Lower leg skin (tissue), 3 donors: ENCODE measurements at regions not wholly inside any gene's neighbourhood (a gene's known extent, or its start where the extent isn't known, plus 50 kb on each side); places are given as distances from the start of the nearest gene placed in this dataset.

ENCODE experiments used
- CTCF ChIP-seq, 3 donors: fragments of 450-650 bp; IDR thresholded peaks; one replicate each; pipeline ENCODE4 v1.5.1; 2016; ENCODE audit warnings: antibody characterized with exemption in 3 of 3, mild to moderate bottlenecking in 3 of 3, moderate library complexity in 2 of 3
- POLR2A ChIP-seq, 2 donors: fragments of 450-650 bp; IDR thresholded peaks; one replicate each; pipeline ENCODE4 v1.6.1; 2016 to 2017; ENCODE audit warnings: antibody characterized with exemption in 2 of 2, mild to moderate bottlenecking in 1 of 2, moderate library complexity in 1 of 2

GRCh38 chr2:181828122-181828705, 63.3 kb upstream of the ITPRID2 start:
- no peak for TF ChIP-seq CTCF (IDR thresholded peaks at IDR 0.05)
- no peak for TF ChIP-seq POLR2A (IDR thresholded peaks at IDR 0.05)
